SK-N-SH (cell line): ENCODE measurements at regions not wholly inside any gene's neighbourhood (a gene's known extent, or its start where the extent isn't known, plus 50 kb on each side); places are given as distances from the start of the nearest gene placed in this dataset.

Source experiments
- JUND ChIP-seq: IDR thresholded peaks from 2 replicates; pipeline ENCODE4 v1.4.0; 2012
- NRF1 ChIP-seq: IDR thresholded peaks from 2 replicates; pipeline ENCODE4 v1.6.1; 2012; ENCODE audit warnings: low read depth, mild to moderate bottlenecking, low read length
- POLR2AphosphoS5 ChIP-seq: IDR thresholded peaks from 2 replicates; pipeline ENCODE4 v1.6.1; 2012; ENCODE audit warnings: low read depth, low read length
- TF ChIP-seq, protein P1 (sequence below): fragments of 200-600 bp; sonication (generic); IDR thresholded peaks from 2 replicates; pipeline ENCODE4 v1.6.1; 2017; ENCODE audit warnings: antibody characterized with exemption, mild to moderate bottlenecking, moderate library complexity
- TF ChIP-seq, protein P2 (sequence below): IDR thresholded peaks from 2 replicates; pipeline ENCODE4 v1.6.1; 2012; ENCODE audit warnings: mild to moderate bottlenecking, low read depth, low read length, moderate library complexity
- TF ChIP-seq, protein P3 (sequence below): IDR thresholded peaks from 2 replicates; pipeline ENCODE4 v1.4.0; 2012; ENCODE audit warnings: low read depth
- TF ChIP-seq, protein P4 (sequence below): IDR thresholded peaks from 2 replicates; pipeline ENCODE4 v1.4.0; 2012; ENCODE audit warnings: low read depth, borderline replicate concordance

DNA sequence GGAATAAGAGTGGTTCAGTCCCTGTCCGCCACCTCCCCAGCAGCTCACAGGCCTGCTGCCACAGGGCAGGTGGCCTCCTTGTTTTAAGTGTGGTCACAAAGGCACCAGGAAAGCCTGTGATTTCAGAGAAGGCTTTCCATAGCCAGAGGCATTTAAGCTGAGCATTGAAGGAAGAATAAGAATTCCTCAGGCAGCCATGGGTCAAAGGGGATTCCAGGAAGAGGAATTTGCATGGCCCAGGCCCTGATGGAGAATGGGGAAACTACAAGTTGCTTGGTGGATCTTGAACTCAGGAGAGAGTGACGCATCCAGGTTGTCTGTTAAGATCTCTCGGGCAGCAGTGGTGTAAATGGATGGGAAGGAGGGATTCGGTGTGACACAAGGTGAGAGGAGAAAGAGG, 66.7 kb downstream of the KLHDC7A start:
- no peak for TF ChIP-seq JUND
- no peak for TF ChIP-seq NRF1
- TF ChIP-seq, protein P1, sequence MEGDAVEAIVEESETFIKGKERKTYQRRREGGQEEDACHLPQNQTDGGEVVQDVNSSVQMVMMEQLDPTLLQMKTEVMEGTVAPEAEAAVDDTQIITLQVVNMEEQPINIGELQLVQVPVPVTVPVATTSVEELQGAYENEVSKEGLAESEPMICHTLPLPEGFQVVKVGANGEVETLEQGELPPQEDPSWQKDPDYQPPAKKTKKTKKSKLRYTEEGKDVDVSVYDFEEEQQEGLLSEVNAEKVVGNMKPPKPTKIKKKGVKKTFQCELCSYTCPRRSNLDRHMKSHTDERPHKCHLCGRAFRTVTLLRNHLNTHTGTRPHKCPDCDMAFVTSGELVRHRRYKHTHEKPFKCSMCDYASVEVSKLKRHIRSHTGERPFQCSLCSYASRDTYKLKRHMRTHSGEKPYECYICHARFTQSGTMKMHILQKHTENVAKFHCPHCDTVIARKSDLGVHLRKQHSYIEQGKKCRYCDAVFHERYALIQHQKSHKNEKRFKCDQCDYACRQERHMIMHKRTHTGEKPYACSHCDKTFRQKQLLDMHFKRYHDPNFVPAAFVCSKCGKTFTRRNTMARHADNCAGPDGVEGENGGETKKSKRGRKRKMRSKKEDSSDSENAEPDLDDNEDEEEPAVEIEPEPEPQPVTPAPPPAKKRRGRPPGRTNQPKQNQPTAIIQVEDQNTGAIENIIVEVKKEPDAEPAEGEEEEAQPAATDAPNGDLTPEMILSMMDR, result no peak
- TF ChIP-seq, protein P2, sequence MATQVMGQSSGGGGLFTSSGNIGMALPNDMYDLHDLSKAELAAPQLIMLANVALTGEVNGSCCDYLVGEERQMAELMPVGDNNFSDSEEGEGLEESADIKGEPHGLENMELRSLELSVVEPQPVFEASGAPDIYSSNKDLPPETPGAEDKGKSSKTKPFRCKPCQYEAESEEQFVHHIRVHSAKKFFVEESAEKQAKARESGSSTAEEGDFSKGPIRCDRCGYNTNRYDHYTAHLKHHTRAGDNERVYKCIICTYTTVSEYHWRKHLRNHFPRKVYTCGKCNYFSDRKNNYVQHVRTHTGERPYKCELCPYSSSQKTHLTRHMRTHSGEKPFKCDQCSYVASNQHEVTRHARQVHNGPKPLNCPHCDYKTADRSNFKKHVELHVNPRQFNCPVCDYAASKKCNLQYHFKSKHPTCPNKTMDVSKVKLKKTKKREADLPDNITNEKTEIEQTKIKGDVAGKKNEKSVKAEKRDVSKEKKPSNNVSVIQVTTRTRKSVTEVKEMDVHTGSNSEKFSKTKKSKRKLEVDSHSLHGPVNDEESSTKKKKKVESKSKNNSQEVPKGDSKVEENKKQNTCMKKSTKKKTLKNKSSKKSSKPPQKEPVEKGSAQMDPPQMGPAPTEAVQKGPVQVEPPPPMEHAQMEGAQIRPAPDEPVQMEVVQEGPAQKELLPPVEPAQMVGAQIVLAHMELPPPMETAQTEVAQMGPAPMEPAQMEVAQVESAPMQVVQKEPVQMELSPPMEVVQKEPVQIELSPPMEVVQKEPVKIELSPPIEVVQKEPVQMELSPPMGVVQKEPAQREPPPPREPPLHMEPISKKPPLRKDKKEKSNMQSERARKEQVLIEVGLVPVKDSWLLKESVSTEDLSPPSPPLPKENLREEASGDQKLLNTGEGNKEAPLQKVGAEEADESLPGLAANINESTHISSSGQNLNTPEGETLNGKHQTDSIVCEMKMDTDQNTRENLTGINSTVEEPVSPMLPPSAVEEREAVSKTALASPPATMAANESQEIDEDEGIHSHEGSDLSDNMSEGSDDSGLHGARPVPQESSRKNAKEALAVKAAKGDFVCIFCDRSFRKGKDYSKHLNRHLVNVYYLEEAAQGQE, result no peak
- TF ChIP-seq, protein P3, sequence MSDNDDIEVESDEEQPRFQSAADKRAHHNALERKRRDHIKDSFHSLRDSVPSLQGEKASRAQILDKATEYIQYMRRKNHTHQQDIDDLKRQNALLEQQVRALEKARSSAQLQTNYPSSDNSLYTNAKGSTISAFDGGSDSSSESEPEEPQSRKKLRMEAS, result no peak
- TF ChIP-seq, protein P4, sequence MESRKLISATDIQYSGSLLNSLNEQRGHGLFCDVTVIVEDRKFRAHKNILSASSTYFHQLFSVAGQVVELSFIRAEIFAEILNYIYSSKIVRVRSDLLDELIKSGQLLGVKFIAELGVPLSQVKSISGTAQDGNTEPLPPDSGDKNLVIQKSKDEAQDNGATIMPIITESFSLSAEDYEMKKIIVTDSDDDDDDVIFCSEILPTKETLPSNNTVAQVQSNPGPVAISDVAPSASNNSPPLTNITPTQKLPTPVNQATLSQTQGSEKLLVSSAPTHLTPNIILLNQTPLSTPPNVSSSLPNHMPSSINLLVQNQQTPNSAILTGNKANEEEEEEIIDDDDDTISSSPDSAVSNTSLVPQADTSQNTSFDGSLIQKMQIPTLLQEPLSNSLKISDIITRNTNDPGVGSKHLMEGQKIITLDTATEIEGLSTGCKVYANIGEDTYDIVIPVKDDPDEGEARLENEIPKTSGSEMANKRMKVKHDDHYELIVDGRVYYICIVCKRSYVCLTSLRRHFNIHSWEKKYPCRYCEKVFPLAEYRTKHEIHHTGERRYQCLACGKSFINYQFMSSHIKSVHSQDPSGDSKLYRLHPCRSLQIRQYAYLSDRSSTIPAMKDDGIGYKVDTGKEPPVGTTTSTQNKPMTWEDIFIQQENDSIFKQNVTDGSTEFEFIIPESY, result no peak
- TF ChIP-seq POLR2AphosphoS5, result no peak
